GM19193 (cell line): ENCODE measurements at regions not wholly inside any gene's neighbourhood (a gene's known extent, or its start where the extent isn't known, plus 50 kb on each side); places are given as distances from the start of the nearest gene placed in this dataset.

Experiments
- POLR2A ChIP-seq: IDR thresholded peaks from 4 replicates; pipeline ENCODE4 v1.6.1; 2011; ENCODE audit not compliant: insufficient read depth, insufficient read length; ENCODE audit errors: extremely low read depth

- TF ChIP-seq POLR2A = no peak
Observed at GRCh38 chr2:56484906-56485305, 301.1 kb downstream of the CCDC85A start.

- TF ChIP-seq POLR2A = no peak
Observed at GRCh38 chr2:56500317-56500716, 316.5 kb downstream of the CCDC85A start.

- no peak for TF ChIP-seq POLR2A
Observed at GRCh38 chr2:56502616-56503015, 318.8 kb downstream of the CCDC85A start.

GRCh38 chr2:56505885-56506284 lies 322.1 kb downstream of the CCDC85A start:
- TF ChIP-seq POLR2A = no peak

- TF ChIP-seq POLR2A = no peak
Observed at GRCh38 chr2:56508662-56509061, 324.9 kb downstream of the CCDC85A start.

GRCh38 chr2:56510610-56511009 lies 326.8 kb downstream of the CCDC85A start:
- TF ChIP-seq POLR2A = no peak

- no peak for TF ChIP-seq POLR2A
Observed at GRCh38 chr2:56515399-56515798, 331.6 kb downstream of the CCDC85A start.

- no peak for TF ChIP-seq POLR2A
Observed at GRCh38 chr2:56519806-56520205, 336.0 kb downstream of the CCDC85A start.

- no peak for TF ChIP-seq POLR2A
Observed at GRCh38 chr2:56522605-56523089, 338.9 kb downstream of the CCDC85A start.

- no peak for TF ChIP-seq POLR2A
Observed at GRCh38 chr2:56523816-56524215, 340.0 kb downstream of the CCDC85A start.

GRCh38 chr2:56531668-56532420 lies 348.1 kb downstream of the CCDC85A start:
- no peak for TF ChIP-seq POLR2A

- no peak for TF ChIP-seq POLR2A
Observed at GRCh38 chr2:56534321-56534720, 350.5 kb downstream of the CCDC85A start.

- TF ChIP-seq POLR2A = no peak
Observed at GRCh38 chr2:56537756-56538155, 354.0 kb downstream of the CCDC85A start.

- no peak for TF ChIP-seq POLR2A
Observed at GRCh38 chr2:56539618-56540017, 355.8 kb downstream of the CCDC85A start.

- no peak for TF ChIP-seq POLR2A
Observed at GRCh38 chr2:56540467-56540866, 356.7 kb downstream of the CCDC85A start.

- TF ChIP-seq POLR2A = no peak
Observed at GRCh38 chr2:56540916-56541315, 357.1 kb downstream of the CCDC85A start.

- TF ChIP-seq POLR2A = no peak
Observed at GRCh38 chr2:56542213-56542612, 358.4 kb downstream of the CCDC85A start.

- no peak for TF ChIP-seq POLR2A
Observed at GRCh38 chr2:56565143-56565542, 381.4 kb downstream of the CCDC85A start.

GRCh38 chr2:56571074-56571473 lies 387.3 kb downstream of the CCDC85A start:
- no peak for TF ChIP-seq POLR2A
